H1 (cell line): ENCODE measurements at regions not wholly inside any gene's neighbourhood (a gene's known extent, or its start where the extent isn't known, plus 50 kb on each side); places are given as distances from the start of the nearest gene placed in this dataset.

Experiments
- CTCF ChIA-PET: fragments of 300-600 bp; sonication (Branson Sonifier 250); formaldehyde crosslinking; loops from one replicate; lab custom pipeline; 2021; ENCODE audit not compliant: partially characterized antibody; lab: Charles Lee
- POLR2A ChIA-PET: fragments of 300-600 bp; sonication (Branson Sonifier 250); formaldehyde crosslinking; loops from one replicate; lab custom pipeline; 2021; ENCODE audit warnings: inconsistent platforms; ENCODE audit not compliant: partially characterized antibody; lab: Charles Lee
- DNase-seq, 2 experiments: peaks; one replicate each; pipeline versions ENCODE4 v3.0.0 to v3.0.0-alpha.2; 2010 to 2022; ENCODE audit warnings: low spot score in 2 of 2, low read depth in 1 of 2, mixed read lengths in 1 of 2
- FAIRE-seq: peaks from 2 replicates; lab custom pipeline; 2011; peaks lifted over from hg19 to GRCh38; lab: Jason Lieb, UNC
- H2AFZ ChIP-seq: 2 replicates; pipeline ENCODE4 v1.8.1; 2012; ENCODE audit warnings: low read length, inconsistent platforms
- H2AK5ac ChIP-seq: 2 replicates; pipeline ENCODE4 v1.6.1; 2013; ENCODE audit warnings: low read depth, low read length
- H2BK120ac ChIP-seq: replicated peaks from 2 replicates; pipeline ENCODE3; 2013; ENCODE audit warnings: low read depth, low read length, inconsistent platforms
- H2BK12ac ChIP-seq: 2 replicates; pipeline ENCODE4 v1.6.1; 2013; ENCODE audit warnings: low read depth, low read length
- H2BK15ac ChIP-seq: 2 replicates; pipeline ENCODE4 v1.6.1; 2013; ENCODE audit warnings: low read length
- H2BK20ac ChIP-seq: 2 replicates; pipeline ENCODE4 v1.6.1; 2013; ENCODE audit warnings: low read length
- H2BK5ac ChIP-seq: 2 replicates; pipeline ENCODE4 v1.6.1; 2013; ENCODE audit warnings: low read depth, low read length
- H3K14ac ChIP-seq: 2 replicates; pipeline ENCODE4 v1.6.1; 2013; ENCODE audit warnings: inconsistent platforms; ENCODE audit not compliant: insufficient read length
- H3K18ac ChIP-seq: 2 replicates; pipeline ENCODE4 v1.6.1; 2013; ENCODE audit warnings: low read length; ENCODE audit errors: extremely low read depth
- H3K23ac ChIP-seq: 2 replicates; pipeline ENCODE4 v1.6.1; 2013; ENCODE audit warnings: inconsistent platforms; ENCODE audit not compliant: insufficient read length
- H3K23me2 ChIP-seq: 2 replicates; pipeline ENCODE4 v1.6.1; 2013; ENCODE audit warnings: low read depth, low read length
- H3K27ac ChIP-seq: 2 replicates; pipeline ENCODE4 v1.6.1; 2011; ENCODE audit warnings: low read depth, low read length, inconsistent platforms
- H3K27me3 ChIP-seq, 4 experiments: replicated peaks in 1 of 4; 1 replicate in 1 of 4; 2 replicates in 3 of 4; pipeline versions ENCODE4 v1.6.1 to v1.8.1; 2011 to 2013; ENCODE audit warnings: low read length in 3 of 4, mild to moderate bottlenecking in 3 of 4, inconsistent platforms in 2 of 4, mixed read lengths in 2 of 4, moderate library complexity in 1 of 4; ENCODE audit not compliant: control insufficient read depth in 3 of 4, insufficient read depth in 3 of 4; ENCODE audit errors: extremely low read depth in 1 of 4
- H3K36me3 ChIP-seq, 4 experiments: 2 replicates each; pipeline versions ENCODE4 v1.6.1 to v1.8.1; 2011 to 2013; ENCODE audit warnings: mild to moderate bottlenecking in 4 of 4, low read length in 3 of 4, moderate library complexity in 2 of 4, control low read depth in 1 of 4, inconsistent platforms in 1 of 4; ENCODE audit not compliant: insufficient read depth in 4 of 4, control insufficient read depth in 2 of 4
- H3K4ac ChIP-seq: replicated peaks from 2 replicates; pipeline ENCODE3; 2013; ENCODE audit warnings: low read length, low read depth, mixed read lengths, inconsistent platforms; ENCODE audit not compliant: insufficient read length
- H3K4me1 ChIP-seq, 4 experiments: replicated peaks in 1 of 4; 1 replicate in 1 of 4; 2 replicates in 3 of 4; pipeline versions ENCODE4 v1.6.1 to v1.8.1; 2011 to 2013; ENCODE audit warnings: low read length in 3 of 4, inconsistent platforms in 2 of 4, mixed read lengths in 1 of 4; ENCODE audit not compliant: insufficient read depth in 4 of 4, control insufficient read depth in 3 of 4
- H3K4me2 ChIP-seq, 2 experiments: 2 replicates each; pipeline versions ENCODE4 v1.6.1 to v1.8.1; 2011 to 2013; ENCODE audit warnings: low read depth in 2 of 2, low read length in 2 of 2, control low read depth in 1 of 2, inconsistent platforms in 1 of 2, mild to moderate bottlenecking in 1 of 2; ENCODE audit not compliant: insufficient read depth in 1 of 2
- H3K4me3 ChIP-seq, 4 experiments: fragments of 200-600, 300-600 bp in 1 of 4; sonication (generic), shearing (Covaris generic), sonication (Bioruptor Twin) in 1 of 4; 2 replicates each; pipeline versions ENCODE4 v1.5.1 to v1.8.1; 2011 to 2016; ENCODE audit warnings: low read length in 4 of 4, low read depth in 3 of 4, control low read depth in 2 of 4, inconsistent platforms in 2 of 4, mild to moderate bottlenecking in 2 of 4, mixed read lengths in 1 of 4, moderate library complexity in 1 of 4; ENCODE audit not compliant: insufficient read depth in 2 of 4; ENCODE audit errors: extremely low read depth in 1 of 4
- H3K56ac ChIP-seq: replicated peaks from 2 replicates; pipeline ENCODE3; 2013; ENCODE audit warnings: low read depth, mild to moderate bottlenecking, mixed read lengths, low read length, inconsistent platforms; ENCODE audit not compliant: insufficient read length
- H3K79me1 ChIP-seq: 2 replicates; pipeline ENCODE4 v1.6.1; 2013; ENCODE audit warnings: low read depth, low read length, control low read depth
- H3K79me2 ChIP-seq, 2 experiments: 2 replicates each; pipeline versions ENCODE4 v1.6.1 to v1.8.1; 2012 to 2013; ENCODE audit warnings: low read length in 2 of 2, mild to moderate bottlenecking in 2 of 2, inconsistent platforms in 1 of 2; ENCODE audit not compliant: insufficient read depth in 2 of 2, control insufficient read depth in 1 of 2
- H3K9ac ChIP-seq, 4 experiments: replicated peaks in 1 of 4; 1 replicate in 1 of 4; 2 replicates in 3 of 4; pipeline versions ENCODE4 v1.6.1 to v1.8.1; 2011 to 2013; ENCODE audit warnings: low read depth in 3 of 4, low read length in 3 of 4, control low read depth in 2 of 4, mild to moderate bottlenecking in 2 of 4, moderate library complexity in 2 of 4, inconsistent platforms in 1 of 4; ENCODE audit errors: extremely low read depth in 1 of 4
- H3K9me3 ChIP-seq, 2 experiments: 2 replicates each; pipeline versions ENCODE4 v1.6.1 to v1.8.1; 2012 to 2013; ENCODE audit warnings: mild to moderate bottlenecking in 2 of 2, moderate library complexity in 2 of 2, control low read depth in 1 of 2, inconsistent platforms in 1 of 2, low read depth in 1 of 2, low read length in 1 of 2, mixed read lengths in 1 of 2; ENCODE audit not compliant: insufficient read depth in 2 of 2
- H4K20me1 ChIP-seq, 2 experiments: replicated peaks in 1 of 2; 2 replicates each; pipeline versions ENCODE3 to v1.8.1; 2011 to 2013; ENCODE audit warnings: inconsistent platforms in 2 of 2, low read length in 2 of 2, mild to moderate bottlenecking in 1 of 2; ENCODE audit not compliant: insufficient read depth in 2 of 2, control insufficient read depth in 1 of 2
- H4K5ac ChIP-seq: 2 replicates; pipeline ENCODE4 v1.6.1; 2013; ENCODE audit warnings: low read length, low read depth, mixed read lengths, inconsistent platforms; ENCODE audit not compliant: insufficient read length
- H4K8ac ChIP-seq: 2 replicates; pipeline ENCODE4 v1.8.0; 2013; ENCODE audit warnings: mild to moderate bottlenecking, moderate library complexity, low read length, inconsistent platforms; ENCODE audit not compliant: insufficient read depth; ENCODE audit errors: extremely low read depth
- H4K91ac ChIP-seq: replicated peaks from 2 replicates; pipeline ENCODE3; 2013; ENCODE audit warnings: low read length, mixed read lengths, inconsistent platforms; ENCODE audit not compliant: insufficient read length
- EZH2 ChIP-seq: fragments of 200-600 bp; sonication (generic); IDR thresholded peaks from 2 replicates; pipeline ENCODE4 v1.7.1; 2012; ENCODE audit warnings: low read depth, mild to moderate bottlenecking, moderate library complexity, low read length, inconsistent platforms; ENCODE audit not compliant: severe bottlenecking
- HDAC2 ChIP-seq, 2 experiments: fragments of 300-600 bp in 1 of 2; sonication (generic) in 1 of 2; IDR thresholded peaks; 2 replicates each; pipeline ENCODE4 v1.6.1; 2011 to 2012; ENCODE audit warnings: low read depth in 2 of 2, low read length in 2 of 2, mild to moderate bottlenecking in 2 of 2, moderate library complexity in 2 of 2, borderline replicate concordance in 1 of 2, inconsistent platforms in 1 of 2
- MAX ChIP-seq: IDR thresholded peaks from 2 replicates; pipeline ENCODE4 v1.6.1; 2012; ENCODE audit warnings: inconsistent platforms
- NRF1 ChIP-seq: IDR thresholded peaks from 2 replicates; pipeline ENCODE4 v1.6.1; 2011; ENCODE audit warnings: mild to moderate bottlenecking, low read depth, low read length, improper control_type of control experiment
- WGBS, 2 experiments: shearing (Covaris generic) in 1 of 2; methylation state at CpG; one replicate each; pipeline versions ENCODE4 v1.1.6 to v1.1.7; 2013 to 2015; ENCODE audit warnings: low lambda C conversion rate in 2 of 2, mixed read lengths in 2 of 2, inconsistent platforms in 1 of 2, low coverage in 1 of 2, missing lambda C conversion rate in 1 of 2; ENCODE audit not compliant: insufficient replicate concordance in 2 of 2, insufficient coverage in 1 of 2, insufficient read length in 1 of 2; ENCODE audit errors: extremely low coverage in 1 of 2, missing lambda C conversion rate in 1 of 2; 5-methylcytosine and 5-hydroxymethylcytosine counted together
- TF ChIP-seq, protein P1 (sequence below): IDR thresholded peaks from 2 replicates; pipeline ENCODE4 v1.6.1; 2012; ENCODE audit warnings: inconsistent platforms

DNA sequence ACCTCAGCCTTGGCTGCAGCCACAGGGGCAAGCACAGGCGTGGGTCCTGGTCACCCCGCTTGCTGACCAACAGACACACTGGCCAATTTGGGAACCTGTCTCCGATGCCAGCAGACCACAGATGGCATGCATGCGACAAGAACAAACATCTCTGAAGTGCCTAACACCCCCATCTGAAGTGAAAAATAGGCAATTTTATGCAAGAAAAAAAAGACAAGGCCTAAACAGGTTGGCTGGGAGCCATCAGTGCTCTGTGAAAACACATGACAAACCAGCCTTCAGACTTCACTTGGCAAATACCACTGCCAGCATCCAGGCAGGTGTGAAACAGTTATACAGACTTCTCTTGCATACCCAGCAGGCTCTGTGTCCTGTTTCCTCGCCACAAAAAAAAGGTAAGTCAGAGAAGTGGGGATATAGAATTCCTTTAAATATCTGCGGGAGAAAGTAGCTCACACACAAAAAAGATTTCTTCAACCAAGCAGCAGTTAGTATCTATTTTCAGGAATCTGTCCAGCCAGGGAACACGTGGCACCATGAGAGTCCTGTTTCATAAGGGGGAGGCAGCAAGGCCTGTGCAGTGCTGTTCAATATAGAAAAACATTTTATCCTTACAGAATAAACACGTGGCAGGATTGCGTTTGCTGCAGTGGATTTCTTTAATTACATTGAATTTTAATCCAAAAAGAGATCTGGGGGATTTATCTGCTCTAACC is 293.4 kb upstream of the MKLN1 start:
- Histone ChIP-seq H3K4me3 (no peak overlapping the region), H4K20me1 (peaks cover 0 to 2% of the 10 kb centered on the region in 2 experiments), H3K4me2 (no peak overlapping the region)
- DNase-seq: no peak
- no peak for TF ChIP-seq HDAC2 (IDR thresholded peaks at IDR 0.05; ENCODE audit: borderline replicate concordance in 1 of 2, low read depth in 2 of 2, low read length in 2 of 2)
- no peak for TF ChIP-seq MAX
- TF ChIP-seq, protein P1, sequence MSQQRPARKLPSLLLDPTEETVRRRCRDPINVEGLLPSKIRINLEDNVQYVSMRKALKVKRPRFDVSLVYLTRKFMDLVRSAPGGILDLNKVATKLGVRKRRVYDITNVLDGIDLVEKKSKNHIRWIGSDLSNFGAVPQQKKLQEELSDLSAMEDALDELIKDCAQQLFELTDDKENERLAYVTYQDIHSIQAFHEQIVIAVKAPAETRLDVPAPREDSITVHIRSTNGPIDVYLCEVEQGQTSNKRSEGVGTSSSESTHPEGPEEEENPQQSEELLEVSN: no peak
- TF ChIP-seq NRF1: no peak
- no peak for TF ChIP-seq EZH2
- TF ChIP-seq, all 59 proteins: peak for 0
- Histone ChIP-seq H3K79me1 (no peaks in the 10 kb centered on the region; the same call in 1 of the 2 replicates), H2BK5ac (no peak overlapping the region), H2AFZ (no peak overlapping the region), H3K18ac (no peak overlapping the region), H3K14ac (no peak overlapping the region), H4K8ac (peak overlapping the region; percentile 90; the same call in 1 of the 2 replicates), H3K4ac (no peak overlapping the region), H2BK120ac (no peak overlapping the region), H2BK20ac (no peak overlapping the region), H3K4me1 (no peaks in the 10 kb centered on the region), H3K79me2 (peaks cover 0 to 15% of the 10 kb centered on the region in 2 experiments; a peak in 2 of 4 replicates), H3K9ac (no peak overlapping the region), H2BK12ac (no peak overlapping the region), H2AK5ac (no peak overlapping the region), H3K27me3 (no peaks in the 10 kb centered on the region), H3K36me3 (no peaks in the 10 kb centered on the region), H3K27ac (no peak overlapping the region), H3K9me3 (no peaks in the 10 kb centered on the region), H3K23ac (no peak overlapping the region), H4K5ac (no peak overlapping the region), H4K91ac (no peak overlapping the region), H3K56ac (no peak overlapping the region), H2BK15ac (no peak overlapping the region), H3K23me2 (peaks cover 2% of the 10 kb centered on the region; the same call in 1 of the 2 replicates)
- no peak for FAIRE-seq
- ChIA-PET POLR2A (no interaction called here), CTCF (interaction anchor here (0.7 to 1.5 kb wide), 4 partner anchors 52 to 270 kb away, joined by 3 to 5 read pairs (median 4); no protein-coding TSS in a partner anchor)
- 93% methylated on average over 9 of the region's 9 CpGs; no CpG with 5 or more reads in 1 of the 2 experiments for WGBS, 2 experiments
